Prostate gland (tissue), 2 donors: ENCODE measurements at regions not wholly inside any gene's neighbourhood (a gene's known extent, or its start where the extent isn't known, plus 50 kb on each side); places are given as distances from the start of the nearest gene placed in this dataset. TPM values are rescaled to one million over a fixed set of nuclear protein-coding genes. Genes with fewer than 3 reads are reported as not detected.

Experiments
- microRNA-seq: library from miRNA; unstranded; fragments of <30 nt; microRNA quantifications from one replicate; pipeline ENCODE4, GENCODE V29; 2016
- small RNA-seq, 2 donors: library from RNA; depleted of rRNA; stranded (forward); fragments of <200 nt; gene quantifications; one replicate each; pipeline ENCODE3, GENCODE V24; 2016

Small RNA genes in the stretch of these regions (microRNA-seq; reads per million reads assigned to microRNA genes)
- gene MIR4277: not detected

Small RNA genes in the stretch of these regions (small RNA-seq; reads per million reads assigned to genes)
- gene AC091849.1 (0 reads per million in 2 donors), gene MIR4277 (0 reads per million in 2 donors)
